ENCODE measurements at regions not wholly inside any gene's neighbourhood (a gene's known extent, or its start where the extent isn't known, plus 50 kb on each side); places are given as distances from the start of the nearest gene placed in this dataset.

GRCh38 chr5:109614301-109614700 lies 75.4 kb upstream of the MAN2A1 start:
- Histone ChIP-seq H3K27me3 (replicated peaks; ENCODE audit: insufficient read depth, low read depth, low read length, poor library complexity) (no peaks in the 10 kb centered on the region), H3K9me3 (ENCODE audit: low read depth, low read length, poor library complexity, severe bottlenecking) (no peaks in the 10 kb centered on the region), H3K27ac (ENCODE audit: low read depth, low read length, poor library complexity, severe bottlenecking) (no peak overlapping the region), H3K36me3 (ENCODE audit: insufficient read depth, low read length, poor library complexity, severe bottlenecking) (no peaks in the 10 kb centered on the region), H3K4me1 (ENCODE audit: insufficient read depth, low read length, poor library complexity, severe bottlenecking) (peaks cover 57% of the 10 kb centered on the region), H3K4me3 (ENCODE audit: low read depth, low read length, poor library complexity, severe bottlenecking) (no peak overlapping the region)
- no peak for DNase-seq (ENCODE audit: low spot score)
- intact Hi-C loops (cut with micrococcal nuclease; ENCODE audit: unreplicated experiment), result loop anchor here (5.0 to 10.0 kb wide), 5 partner anchors 128 to 972 kb away; no protein-coding TSS in a partner anchor
- TF ChIP-seq EZH2 (IDR thresholded peaks at IDR 0.05; ENCODE audit: borderline replicate concordance, low read depth, low read length, poor library complexity, severe bottlenecking) (no peak), CTCF (conservative IDR thresholded peaks at IDR 0.05; ENCODE audit: low read depth, low read length) (no peak)
- no TSS peak for BruUV-seq (replicated peaks)
- CTCF ChIA-PET, result no interaction called here
- POLR2A ChIA-PET (ENCODE audit: low non-redundant PET), result no interaction called here

GRCh38 chr5:109612278-109612905 lies 77.3 kb upstream of the MAN2A1 start:
- peak; percentile 55 for DNase-seq (ENCODE audit: low spot score)
- CTCF ChIA-PET, result interaction anchor here (0.6 to 1.6 kb wide), 3 partner anchors 76 to 1273 kb away, joined by 3 to 12 read pairs (median 4); no protein-coding TSS in a partner anchor
- Histone ChIP-seq H3K4me3 (ENCODE audit: low read depth, low read length, poor library complexity, severe bottlenecking) (no peak overlapping the region), H3K9me3 (ENCODE audit: low read depth, low read length, poor library complexity, severe bottlenecking) (peaks cover 7% of the 10 kb centered on the region), H3K27me3 (replicated peaks; ENCODE audit: insufficient read depth, low read depth, low read length, poor library complexity) (no peaks in the 10 kb centered on the region), H3K27ac (ENCODE audit: low read depth, low read length, poor library complexity, severe bottlenecking) (peak overlapping the region; percentile 99), H3K36me3 (ENCODE audit: insufficient read depth, low read length, poor library complexity, severe bottlenecking) (no peaks in the 10 kb centered on the region), H3K4me1 (ENCODE audit: insufficient read depth, low read length, poor library complexity, severe bottlenecking) (peaks cover 60% of the 10 kb centered on the region)
- POLR2A ChIA-PET (ENCODE audit: low non-redundant PET), result interaction anchor here (0.6 to 0.9 kb wide), 3 partner anchors 37 to 223 kb away, joined by 3 read pairs; no protein-coding TSS in a partner anchor
- intact Hi-C loops (cut with micrococcal nuclease; ENCODE audit: unreplicated experiment), result loop anchor here (5.0 to 10.0 kb wide), 5 partner anchors 130 to 970 kb away; no protein-coding TSS in a partner anchor
- BruUV-seq (replicated peaks), result no TSS peak
- TF ChIP-seq CTCF (conservative IDR thresholded peaks at IDR 0.05; ENCODE audit: low read depth, low read length), result no peak
- no peak for TF ChIP-seq EZH2 (IDR thresholded peaks at IDR 0.05; ENCODE audit: borderline replicate concordance, low read depth, low read length, poor library complexity, severe bottlenecking)

- H3K36me3 ChIP-seq (ENCODE audit: insufficient read depth, low read length, poor library complexity, severe bottlenecking), result no peaks in the 10 kb centered on the region
- H3K9me3 ChIP-seq (ENCODE audit: low read depth, low read length, poor library complexity, severe bottlenecking), result peaks cover 11% of the 10 kb centered on the region
- H3K27ac ChIP-seq (ENCODE audit: low read depth, low read length, poor library complexity, severe bottlenecking), result peak overlapping the region; percentile 99
- H3K4me3 ChIP-seq (ENCODE audit: low read depth, low read length, poor library complexity, severe bottlenecking), result no peak overlapping the region
- peaks cover 57% of the 10 kb centered on the region for H3K4me1 ChIP-seq (ENCODE audit: insufficient read depth, low read length, poor library complexity, severe bottlenecking)
- BruUV-seq (replicated peaks), result no TSS peak
- TF ChIP-seq CTCF (conservative IDR thresholded peaks at IDR 0.05; ENCODE audit: low read depth, low read length) (no peak), EZH2 (IDR thresholded peaks at IDR 0.05; ENCODE audit: borderline replicate concordance, low read depth, low read length, poor library complexity, severe bottlenecking) (no peak)
- POLR2A ChIA-PET (ENCODE audit: low non-redundant PET), result interaction anchor here (1.0 kb wide), 1 partner anchor 33 kb away, joined by 3 read pairs; no protein-coding TSS in a partner anchor
- H3K27me3 ChIP-seq (replicated peaks; ENCODE audit: insufficient read depth, low read depth, low read length, poor library complexity), result no peaks in the 10 kb centered on the region
- peak; percentile 99 for DNase-seq (ENCODE audit: low spot score)
- intact Hi-C loops (cut with micrococcal nuclease; ENCODE audit: unreplicated experiment), result loop anchor here (1.0 to 10.0 kb wide), 8 partner anchors 33 to 969 kb away; partner anchors contain the start of gene MAN2A1
- CTCF ChIA-PET, result interaction anchor here (1.6 kb wide), 1 partner anchor 77 kb away, joined by 12 read pairs; no protein-coding TSS in a partner anchor
Measured at GRCh38 chr5:109611505-109611904, 78.2 kb upstream of the MAN2A1 start.
